Stomach smooth muscle (tissue), 2 donors: ENCODE measurements at regions not wholly inside any gene's neighbourhood (a gene's known extent, or its start where the extent isn't known, plus 50 kb on each side); places are given as distances from the start of the nearest gene placed in this dataset.

Experiments used
- H3K27ac ChIP-seq: one replicate; pipeline ENCODE4 v1.7.0; 2013; ENCODE audit warnings: mild to moderate bottlenecking, low read length, inconsistent platforms
- H3K27me3 ChIP-seq, 2 donors: one replicate each; pipeline ENCODE4 v1.7.0; 2013; ENCODE audit warnings: low read length in 2 of 2; ENCODE audit not compliant: insufficient read depth in 2 of 2, control insufficient read depth in 1 of 2
- H3K36me3 ChIP-seq, 2 donors: one replicate each; pipeline ENCODE4 v1.7.0; 2013; ENCODE audit warnings: low read length in 2 of 2; ENCODE audit not compliant: control insufficient read depth in 2 of 2, insufficient read depth in 2 of 2
- H3K4me1 ChIP-seq: one replicate; pipeline ENCODE4 v1.7.0; 2013; ENCODE audit warnings: low read length; ENCODE audit not compliant: control insufficient read depth, insufficient read depth
- H3K4me3 ChIP-seq, 2 donors: one replicate each; pipeline ENCODE4 v1.7.0; 2013; ENCODE audit warnings: low read length in 2 of 2
- H3K9ac ChIP-seq, 2 donors: one replicate each; pipeline ENCODE4 v1.7.0; 2013; ENCODE audit warnings: low read length in 2 of 2, mild to moderate bottlenecking in 1 of 2
- H3K9me3 ChIP-seq, 2 donors: one replicate each; pipeline ENCODE4 v1.7.0; 2013; ENCODE audit warnings: low read length in 2 of 2; ENCODE audit not compliant: control insufficient read depth in 2 of 2
- donor health status: healthy.
- donor health status: Pancreatic carcinoma.

DNA sequence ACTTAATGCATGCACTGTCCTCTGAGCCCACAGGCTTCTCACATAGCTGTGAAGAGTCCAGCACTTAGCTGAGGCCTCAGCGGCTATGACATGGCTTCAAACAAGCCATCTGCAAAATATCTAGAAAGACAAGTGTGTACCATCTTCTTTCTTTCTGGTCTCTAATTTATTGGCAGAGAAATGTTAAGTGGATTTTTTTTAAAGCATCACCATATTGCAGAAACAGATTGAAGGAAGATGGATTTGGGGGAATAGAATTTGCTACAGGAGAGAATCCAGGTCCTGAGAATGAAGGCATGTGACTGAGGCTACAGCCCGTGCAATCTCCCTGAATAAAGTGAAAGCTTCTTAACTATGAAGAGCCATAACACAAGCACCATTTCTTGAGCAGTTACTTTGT, 567.3 kb downstream of the PDCD6IP start:
- Histone ChIP-seq H3K36me3 (no peaks in the 10 kb centered on the region), H3K4me3 (no peak overlapping the region), H3K9me3 (no peaks in the 10 kb centered on the region), H3K4me1 (no peaks in the 10 kb centered on the region), H3K27me3 (no peaks in the 10 kb centered on the region), H3K9ac (no peak overlapping the region), H3K27ac (no peak overlapping the region)

DNA sequence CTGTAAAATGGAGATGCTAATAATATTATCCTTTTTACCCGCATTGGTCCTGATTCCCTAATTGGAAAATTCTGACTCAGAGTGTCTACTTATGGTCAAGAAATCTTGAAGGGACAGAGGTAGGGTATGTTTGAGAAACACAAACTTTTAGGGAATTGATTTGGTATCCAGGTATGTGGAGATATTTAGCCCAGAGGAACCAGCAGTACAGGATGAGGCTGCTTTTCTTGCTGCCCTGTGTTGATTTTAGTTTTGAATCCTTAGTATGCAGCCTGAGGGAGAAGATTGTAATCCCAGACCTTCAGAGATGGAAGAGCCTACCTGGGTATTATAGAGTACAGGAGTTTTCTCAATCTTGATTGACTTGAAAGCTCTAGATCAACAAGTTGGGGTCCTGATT, 569.1 kb downstream of the PDCD6IP start:
- Histone ChIP-seq H3K9ac (no peak overlapping the region), H3K4me3 (no peak overlapping the region), H3K9me3 (no peaks in the 10 kb centered on the region), H3K4me1 (no peaks in the 10 kb centered on the region), H3K27me3 (no peaks in the 10 kb centered on the region), H3K27ac (no peak overlapping the region), H3K36me3 (no peaks in the 10 kb centered on the region)

DNA sequence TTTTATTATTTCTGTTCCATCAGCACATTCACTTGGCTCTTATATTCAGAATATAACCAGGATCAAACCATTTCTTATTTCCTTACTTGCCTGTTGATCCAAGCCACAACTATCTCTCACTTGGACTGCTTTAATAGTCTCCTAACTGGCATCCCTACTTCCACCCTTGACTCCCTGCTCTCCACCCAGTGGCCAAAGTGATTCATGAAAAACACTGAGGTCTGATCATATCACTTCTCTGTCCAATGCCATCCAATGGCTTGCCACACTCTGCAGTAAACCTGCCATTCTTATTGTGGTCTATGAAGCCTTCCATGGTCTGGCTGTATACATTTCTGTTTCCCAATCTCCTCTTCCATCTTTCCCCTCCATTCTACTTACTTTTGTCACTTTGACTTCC, 576.1 kb downstream of the PDCD6IP start:
- no peak overlapping the region for H3K9ac ChIP-seq
- H3K4me1 ChIP-seq = no peaks in the 10 kb centered on the region
- no peaks in the 10 kb centered on the region for H3K27me3 ChIP-seq
- H3K36me3 ChIP-seq = no peaks in the 10 kb centered on the region
- H3K9me3 ChIP-seq = no peaks in the 10 kb centered on the region
- no peak overlapping the region for H3K27ac ChIP-seq
- no peak overlapping the region for H3K4me3 ChIP-seq

DNA sequence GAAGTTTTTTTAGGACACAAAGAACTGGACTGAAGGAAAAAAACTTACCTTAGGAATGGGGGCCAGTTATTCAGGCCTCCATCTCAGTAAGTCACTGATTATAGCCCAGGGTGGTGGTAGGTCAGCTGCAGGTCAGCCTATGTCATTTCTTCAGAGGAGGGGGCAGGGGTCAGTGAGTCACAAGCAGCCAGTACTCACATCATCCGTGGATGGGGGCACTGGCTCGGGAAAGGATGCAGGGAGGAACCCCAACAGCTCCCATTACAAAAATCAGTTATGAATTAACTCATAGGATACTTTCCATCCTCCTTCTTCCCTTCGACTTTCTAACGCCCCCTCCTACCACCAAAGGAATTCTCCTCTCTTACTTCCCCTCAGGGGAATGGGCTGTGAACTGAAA, 578.3 kb downstream of the PDCD6IP start:
- Histone ChIP-seq H3K27ac (no peak overlapping the region), H3K9me3 (no peaks in the 10 kb centered on the region)

DNA sequence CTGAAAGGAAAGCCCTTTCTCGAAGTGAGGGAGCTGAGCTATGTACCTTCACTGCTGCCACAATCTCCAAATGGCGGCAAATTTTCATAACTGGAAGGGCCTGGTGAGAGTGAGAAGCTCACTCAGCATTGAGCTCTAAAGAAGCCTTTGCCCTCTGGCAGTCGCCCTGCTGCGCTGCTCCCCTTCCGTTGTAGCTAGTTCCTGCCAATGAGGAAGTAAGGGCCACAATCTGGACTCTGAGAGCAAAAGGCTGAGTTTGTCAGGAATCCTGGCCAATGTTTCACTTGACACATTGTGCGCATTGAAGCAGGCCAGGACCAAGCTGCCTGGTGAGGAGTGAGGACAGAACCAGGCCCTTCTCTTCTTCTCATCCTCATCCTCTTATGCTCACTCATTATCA, 579.5 kb downstream of the PDCD6IP start:
- no peak overlapping the region for H3K4me3 ChIP-seq
- no peak overlapping the region for H3K27ac ChIP-seq
- no peaks in the 10 kb centered on the region for H3K27me3 ChIP-seq

More for the DNA sequence above, 578.3 kb downstream of the PDCD6IP start:
- Histone ChIP-seq H3K36me3 (no peaks in the 10 kb centered on the region), H3K27me3 (no peaks in the 10 kb centered on the region), H3K4me3 (no peak overlapping the region), H3K9ac (no peak overlapping the region), H3K4me1 (no peaks in the 10 kb centered on the region)

DNA sequence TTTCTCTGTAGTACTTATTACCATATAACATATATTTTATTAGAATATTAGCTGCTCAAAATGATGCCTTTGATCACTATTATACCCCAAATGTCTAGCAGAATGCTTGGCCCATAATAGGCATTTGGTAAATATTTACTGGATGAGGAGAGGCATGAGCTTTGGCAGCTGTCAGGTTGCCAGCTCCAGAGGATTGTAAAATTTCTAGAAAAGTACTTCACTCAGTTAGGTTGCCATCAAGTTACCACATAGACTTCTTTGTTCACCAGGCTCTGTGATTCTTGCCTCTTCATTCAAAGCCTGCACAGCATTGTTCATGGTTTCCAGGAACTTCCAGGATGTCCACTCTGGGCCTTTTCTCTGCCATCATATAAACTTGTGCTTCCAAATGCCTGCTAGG, 582.8 kb downstream of the PDCD6IP start:
- Histone ChIP-seq H3K27me3 (no peaks in the 10 kb centered on the region), H3K9ac (no peak overlapping the region), H3K9me3 (no peaks in the 10 kb centered on the region), H3K36me3 (no peaks in the 10 kb centered on the region), H3K27ac (no peak overlapping the region), H3K4me1 (no peaks in the 10 kb centered on the region), H3K4me3 (no peak overlapping the region)

More for the DNA sequence above, 579.5 kb downstream of the PDCD6IP start:
- Histone ChIP-seq H3K4me1 (no peaks in the 10 kb centered on the region), H3K9me3 (no peaks in the 10 kb centered on the region), H3K9ac (no peak overlapping the region), H3K36me3 (no peaks in the 10 kb centered on the region)

DNA sequence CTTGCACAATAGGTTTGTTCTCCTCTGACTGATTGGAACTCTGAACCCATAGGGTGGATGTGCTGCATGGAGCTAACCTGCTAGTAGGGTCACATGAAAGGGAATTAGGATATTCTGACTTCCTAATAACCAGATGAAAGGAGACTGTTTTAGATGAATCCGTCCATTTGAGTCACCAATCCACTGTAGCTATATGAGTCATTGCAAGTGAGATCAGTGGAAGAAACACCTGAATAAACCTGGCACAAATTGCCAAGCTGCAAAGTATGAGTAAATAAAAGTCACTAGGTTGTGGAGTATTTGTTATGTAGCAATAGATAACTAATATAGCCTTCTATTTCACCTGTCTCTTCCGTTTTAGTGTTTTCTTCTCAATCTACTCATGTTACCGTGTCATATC, 584.4 kb downstream of the PDCD6IP start:
- Histone ChIP-seq H3K9ac (no peak overlapping the region), H3K27ac (no peak overlapping the region), H3K9me3 (no peaks in the 10 kb centered on the region), H3K4me3 (no peak overlapping the region), H3K4me1 (no peaks in the 10 kb centered on the region), H3K36me3 (no peaks in the 10 kb centered on the region), H3K27me3 (no peaks in the 10 kb centered on the region)

DNA sequence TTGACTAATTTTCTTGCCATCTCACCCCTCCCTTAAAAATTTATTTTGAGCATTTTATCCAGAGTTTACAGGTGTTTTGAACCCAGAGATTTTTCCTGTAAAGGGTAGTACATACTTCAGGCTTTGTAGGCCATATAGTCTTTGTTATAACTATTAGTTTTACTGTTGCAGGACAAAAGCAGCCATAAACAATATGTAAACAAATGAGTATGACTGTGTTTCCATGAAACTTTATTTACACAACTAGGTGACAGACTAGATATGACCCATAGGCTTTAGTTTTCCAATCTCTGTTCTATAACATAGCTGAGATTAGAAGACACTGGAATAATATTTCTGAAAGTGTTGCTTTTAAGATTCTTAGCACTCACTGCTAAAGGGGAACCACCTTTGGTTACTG, 587.9 kb downstream of the PDCD6IP start:
- Histone ChIP-seq H3K9ac (no peak overlapping the region), H3K27ac (no peak overlapping the region), H3K27me3 (no peaks in the 10 kb centered on the region), H3K36me3 (no peaks in the 10 kb centered on the region), H3K9me3 (no peaks in the 10 kb centered on the region), H3K4me1 (no peaks in the 10 kb centered on the region), H3K4me3 (no peak overlapping the region)

DNA sequence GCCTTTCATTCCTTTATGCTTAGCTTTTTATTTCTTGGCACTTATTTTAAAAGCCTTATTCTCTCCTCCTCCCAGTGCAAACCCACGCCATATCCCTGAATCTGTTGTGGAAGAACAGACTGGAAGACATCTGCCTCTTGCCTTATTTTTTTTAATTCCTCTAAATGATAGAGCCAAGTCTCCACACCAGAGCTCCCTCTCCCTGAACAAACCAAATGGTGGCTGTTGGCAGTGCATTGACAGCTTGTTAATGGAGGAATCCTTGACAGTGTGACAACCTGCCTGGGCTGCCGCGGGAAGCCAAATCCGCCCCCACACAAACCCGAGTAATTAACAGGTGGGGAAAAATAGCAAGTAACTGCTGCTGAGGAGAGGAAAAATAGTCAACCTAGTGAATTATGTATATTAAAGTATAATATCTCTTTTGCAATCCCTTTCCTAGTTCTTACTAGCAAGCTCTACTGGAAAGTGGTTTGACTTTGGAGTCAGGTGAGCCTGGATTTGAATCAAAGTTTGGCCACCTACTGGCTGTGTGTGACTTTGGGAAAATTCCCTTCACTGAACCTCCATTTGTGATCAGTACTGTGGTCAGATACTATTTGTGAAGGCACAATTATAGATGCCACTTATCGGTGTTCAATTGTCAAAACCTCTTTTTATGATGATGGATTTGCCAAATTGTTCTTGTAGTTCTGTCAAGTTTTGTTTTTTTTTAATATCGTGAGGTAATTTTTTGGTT, 589.6 kb downstream of the PDCD6IP start:
- peaks cover 0 to 3% of the 10 kb centered on the region in 2 donors for H3K9me3 ChIP-seq
- H3K9ac ChIP-seq = no peak overlapping the region

DNA sequence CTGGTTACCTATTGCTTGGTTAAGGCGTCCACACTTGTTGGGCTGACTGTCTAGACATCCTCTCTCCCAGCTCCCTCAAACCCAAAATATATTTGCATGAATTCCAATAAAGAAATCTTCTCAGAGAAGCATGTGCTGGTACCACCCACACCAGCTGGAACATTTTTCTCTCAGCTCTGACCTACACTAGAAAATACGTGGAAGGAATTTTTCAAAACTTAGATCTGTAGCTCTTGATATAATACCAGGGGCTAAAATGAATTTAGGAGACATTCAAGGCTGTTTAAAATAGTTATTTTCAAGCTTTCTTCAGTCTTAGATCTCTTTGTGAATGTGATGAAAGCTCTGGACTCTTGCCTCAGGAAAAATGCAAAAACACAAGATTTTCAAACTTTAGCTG, 590.4 kb downstream of the PDCD6IP start:
- H3K36me3 ChIP-seq = no peaks in the 10 kb centered on the region
- no peak overlapping the region for H3K9ac ChIP-seq
- peaks cover 0 to 4% of the 10 kb centered on the region in 2 donors for H3K9me3 ChIP-seq
- no peaks in the 10 kb centered on the region for H3K4me1 ChIP-seq
- H3K4me3 ChIP-seq = no peak overlapping the region
- H3K27me3 ChIP-seq = no peaks in the 10 kb centered on the region
- no peak overlapping the region for H3K27ac ChIP-seq

More for the DNA sequence above, 589.6 kb downstream of the PDCD6IP start:
- Histone ChIP-seq H3K4me3 (no peak overlapping the region), H3K36me3 (no peaks in the 10 kb centered on the region), H3K27me3 (no peaks in the 10 kb centered on the region), H3K27ac (no peak overlapping the region), H3K4me1 (no peaks in the 10 kb centered on the region)

DNA sequence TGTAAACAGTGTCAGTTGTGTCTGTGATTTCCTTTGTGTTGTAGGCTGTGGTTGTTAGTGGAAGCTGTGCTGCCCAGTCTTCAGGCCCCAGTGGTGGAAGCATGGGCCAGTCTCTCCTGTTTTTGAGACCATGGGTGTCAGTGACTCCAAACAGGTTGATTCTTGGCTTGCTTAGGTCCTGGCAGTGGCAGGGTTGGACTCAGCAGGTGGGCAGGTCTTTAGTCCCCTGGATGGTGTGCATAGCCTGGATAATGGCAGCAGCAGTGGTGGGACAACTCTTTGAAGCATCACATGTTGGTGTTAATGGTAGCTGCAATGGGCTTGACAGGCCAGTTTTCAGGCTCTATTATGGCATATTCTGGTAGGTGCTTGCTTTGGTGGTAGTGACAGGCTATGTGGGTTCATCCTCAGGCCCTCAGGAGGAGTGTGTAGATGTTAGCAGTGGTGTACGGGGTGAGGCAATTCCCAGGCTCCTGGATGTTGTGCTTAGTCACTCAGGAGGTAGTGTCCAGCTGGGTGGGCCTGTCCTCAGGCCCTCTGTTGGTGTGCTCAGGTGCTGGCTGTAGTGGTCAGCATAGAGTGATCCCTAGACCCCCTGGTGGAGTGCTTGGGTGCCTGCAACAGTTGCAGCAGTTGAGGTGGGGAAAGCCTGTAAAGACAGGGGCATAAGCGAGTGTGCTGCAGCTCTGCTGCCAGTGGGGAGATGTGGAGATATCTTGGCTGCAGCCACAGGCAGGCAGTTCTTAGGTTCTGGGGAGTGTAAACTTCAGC, 596.7 kb downstream of the PDCD6IP start:
- no peak overlapping the region for H3K9ac ChIP-seq
- no peak overlapping the region for H3K4me3 ChIP-seq
- no peaks in the 10 kb centered on the region for H3K36me3 ChIP-seq
- H3K27ac ChIP-seq = no peak overlapping the region
- H3K27me3 ChIP-seq = no peaks in the 10 kb centered on the region
- H3K9me3 ChIP-seq = peaks cover 0 to 7% of the 10 kb centered on the region in 2 donors
- H3K4me1 ChIP-seq = no peaks in the 10 kb centered on the region
